Endothelial cell (in vitro differentiated cells): ENCODE measurements at regions not wholly inside any gene's neighbourhood (a gene's known extent, or its start where the extent isn't known, plus 50 kb on each side); places are given as distances from the start of the nearest gene placed in this dataset.

ENCODE experiments used
- DNase-seq: peaks from one replicate; pipeline ENCODE4 v3.0.0; 2021; ENCODE audit warnings: low spot score
- H3K27ac Mint-ChIP-seq: one replicate; pipeline ENCODE4 v1.8.0; 2021; ENCODE audit warnings: mixed read lengths, inconsistent platforms; ENCODE audit not compliant: unreplicated experiment
- H3K27me3 Mint-ChIP-seq: one replicate; pipeline ENCODE4 v1.8.0; 2021; ENCODE audit warnings: mild to moderate bottlenecking, moderate library complexity, mixed read lengths, inconsistent platforms; ENCODE audit not compliant: unreplicated experiment
- H3K36me3 Mint-ChIP-seq: one replicate; pipeline ENCODE4 v1.8.0; 2021; ENCODE audit warnings: mild to moderate bottlenecking, low read depth, mixed read lengths, inconsistent platforms; ENCODE audit not compliant: unreplicated experiment
- H3K4me1 Mint-ChIP-seq: one replicate; pipeline ENCODE4 v1.8.0; 2021; ENCODE audit warnings: mild to moderate bottlenecking, mixed read lengths, inconsistent platforms; ENCODE audit not compliant: unreplicated experiment
- H3K4me3 Mint-ChIP-seq: one replicate; pipeline ENCODE4 v1.8.0; 2021; ENCODE audit warnings: mild to moderate bottlenecking, mixed read lengths, inconsistent platforms; ENCODE audit not compliant: unreplicated experiment
- H3K9me3 Mint-ChIP-seq: one replicate; pipeline ENCODE4 v1.8.0; 2021; ENCODE audit warnings: mixed read lengths, inconsistent platforms; ENCODE audit not compliant: unreplicated experiment
- CTCF ChIP-seq: fragments of 200-600 bp; sonication (generic); IDR thresholded peaks from one replicate; pipeline ENCODE4 v1.5.0; 2021; ENCODE audit warnings: antibody characterized with exemption; ENCODE audit not compliant: unreplicated experiment

DNA sequence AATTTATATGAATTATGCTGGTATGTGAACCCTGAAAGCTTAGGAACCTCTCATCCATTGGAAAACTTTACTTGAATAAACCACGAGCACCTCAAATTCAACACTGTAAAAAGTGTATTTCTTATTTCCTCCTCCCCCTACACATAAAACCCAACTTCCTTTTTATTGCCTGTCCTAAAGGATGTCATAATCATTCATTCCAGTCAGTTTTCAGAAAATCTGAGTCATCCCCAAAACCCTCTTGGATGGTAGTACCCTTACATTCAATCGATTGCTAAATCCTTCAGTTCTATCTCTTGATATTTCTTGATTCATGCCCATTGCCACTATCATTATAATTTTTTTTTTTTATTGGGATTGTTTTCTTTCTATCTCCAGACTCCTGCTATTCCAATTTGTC lies 91.1 kb upstream of the ATP8A1 start:
- no peaks in the 10 kb centered on the region for H3K36me3 Mint-ChIP-seq
- H3K4me1 Mint-ChIP-seq, result no peaks in the 10 kb centered on the region
- no peak for TF ChIP-seq CTCF
- H3K9me3 Mint-ChIP-seq, result no peaks in the 10 kb centered on the region
- H3K27ac Mint-ChIP-seq, result no peak overlapping the region
- H3K4me3 Mint-ChIP-seq, result no peak overlapping the region
- H3K27me3 Mint-ChIP-seq, result no peaks in the 10 kb centered on the region
- DNase-seq, result no peak

GRCh38 chr4:42736527-42737195 lies 79.8 kb upstream of the ATP8A1 start:
- Mint-ChIP-seq H3K4me3 (no peak overlapping the region), H3K27me3 (no peaks in the 10 kb centered on the region), H3K27ac (no peak overlapping the region), H3K36me3 (no peaks in the 10 kb centered on the region), H3K4me1 (no peaks in the 10 kb centered on the region), H3K9me3 (no peaks in the 10 kb centered on the region)
- no peak for DNase-seq
- TF ChIP-seq CTCF, result no peak

GRCh38 chr4:42733380-42733779 lies 76.5 kb upstream of the ATP8A1 start:
- Mint-ChIP-seq H3K36me3 (no peaks in the 10 kb centered on the region), H3K9me3 (no peaks in the 10 kb centered on the region), H3K27me3 (no peaks in the 10 kb centered on the region), H3K4me1 (no peaks in the 10 kb centered on the region), H3K27ac (no peak overlapping the region), H3K4me3 (no peak overlapping the region)
- no peak for TF ChIP-seq CTCF
- DNase-seq, result no peak

DNA sequence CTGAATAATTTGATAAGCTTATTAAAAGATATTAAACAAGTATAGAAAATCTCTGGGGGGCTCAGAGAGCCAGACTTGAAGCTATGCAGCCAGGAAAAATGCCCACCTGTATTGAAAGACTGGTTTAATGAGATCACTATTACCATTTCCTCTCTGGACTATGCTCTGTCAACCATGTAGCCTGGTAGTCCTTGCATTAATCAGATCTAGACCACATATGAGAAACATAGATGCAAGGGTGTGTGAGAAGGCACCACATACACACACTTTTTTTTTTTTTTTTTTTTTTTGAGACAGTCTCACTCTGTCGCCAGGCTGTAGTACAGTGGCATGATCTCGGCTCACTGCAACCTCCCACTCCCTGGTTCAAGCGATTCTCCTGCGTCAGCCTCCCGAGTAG lies 75.9 kb upstream of the ATP8A1 start:
- Mint-ChIP-seq H3K36me3 (no peaks in the 10 kb centered on the region), H3K4me3 (no peak overlapping the region), H3K27me3 (no peaks in the 10 kb centered on the region), H3K4me1 (no peaks in the 10 kb centered on the region), H3K27ac (no peak overlapping the region), H3K9me3 (no peaks in the 10 kb centered on the region)
- no peak for TF ChIP-seq CTCF
- no peak for DNase-seq

- no peak for DNase-seq
- H3K27me3 Mint-ChIP-seq, result no peaks in the 10 kb centered on the region
- no peaks in the 10 kb centered on the region for H3K9me3 Mint-ChIP-seq
- no peak for TF ChIP-seq CTCF
- no peak overlapping the region for H3K27ac Mint-ChIP-seq
- no peaks in the 10 kb centered on the region for H3K4me1 Mint-ChIP-seq
- H3K4me3 Mint-ChIP-seq, result no peak overlapping the region
- H3K36me3 Mint-ChIP-seq, result no peaks in the 10 kb centered on the region
Observed at GRCh38 chr4:42729505-42730237, 72.8 kb upstream of the ATP8A1 start.
